OCI-M1 (cell line): ENCODE measurements at regions not wholly inside any gene's neighbourhood (a gene's known extent, or its start where the extent isn't known, plus 50 kb on each side); places are given as distances from the start of the nearest gene placed in this dataset.

Experiments
- DNase-seq: peaks from one replicate; lab custom pipeline; 2025; lab: John Stamatoyannopoulos, UW

GRCh38 chr3:153028381-153028780, 133.6 kb upstream of the RAP2B start:
- DNase-seq = no peak

GRCh38 chr3:153029350-153029749, 132.7 kb upstream of the RAP2B start:
- no peak for DNase-seq

GRCh38 chr3:153032891-153033290, 129.1 kb upstream of the RAP2B start:
- DNase-seq = no peak

- no peak for DNase-seq
These were observed 125.2 kb upstream of the RAP2B start for GRCh38 chr3:153036846-153037245.

- DNase-seq = no peak
These were observed 123.7 kb upstream of the RAP2B start for GRCh38 chr3:153038367-153038766.

- DNase-seq = no peak
These were observed 123.2 kb upstream of the RAP2B start for GRCh38 chr3:153038779-153039178.

GRCh38 chr3:153041181-153041580, 120.8 kb upstream of the RAP2B start:
- no peak for DNase-seq

GRCh38 chr3:153042088-153042487, 119.9 kb upstream of the RAP2B start:
- no peak for DNase-seq

GRCh38 chr3:153043729-153044328, 118.2 kb upstream of the RAP2B start:
- no peak for DNase-seq

- DNase-seq = no peak
These were observed 116.9 kb upstream of the RAP2B start for GRCh38 chr3:153045150-153045549.

GRCh38 chr3:153050978-153051377, 111.0 kb upstream of the RAP2B start:
- no peak for DNase-seq

- peak; percentile 57 for DNase-seq
These were observed 110.5 kb upstream of the RAP2B start for GRCh38 chr3:153051427-153052095.

- peak; percentile 77 for DNase-seq
These were observed 109.9 kb upstream of the RAP2B start for GRCh38 chr3:153052096-153052460.

GRCh38 chr3:153055217-153055616, 106.8 kb upstream of the RAP2B start:
- DNase-seq = no peak

- no peak for DNase-seq
These were observed 106.2 kb upstream of the RAP2B start for GRCh38 chr3:153055779-153056178.

GRCh38 chr3:153058031-153058688, 103.9 kb upstream of the RAP2B start:
- DNase-seq = peak; percentile 25

GRCh38 chr3:153060346-153060745, 101.7 kb upstream of the RAP2B start:
- DNase-seq = no peak

- no peak for DNase-seq
These were observed 100.0 kb upstream of the RAP2B start for GRCh38 chr3:153061938-153062528.

GRCh38 chr3:153063337-153063736, 98.7 kb upstream of the RAP2B start:
- no peak for DNase-seq

GRCh38 chr3:153066983-153067382, 95.0 kb upstream of the RAP2B start:
- DNase-seq = no peak

- DNase-seq = peak; percentile 58
These were observed 92.2 kb upstream of the RAP2B start for GRCh38 chr3:153069598-153070510.

- peak; percentile 55 for DNase-seq
These were observed 91.5 kb upstream of the RAP2B start for GRCh38 chr3:153070511-153070868.
